Uterus (tissue), 2 donors: ENCODE measurements at regions not wholly inside any gene's neighbourhood (a gene's known extent, or its start where the extent isn't known, plus 50 kb on each side); places are given as distances from the start of the nearest gene placed in this dataset.

ENCODE experiments used
- CTCF ChIP-seq, 4 experiments: fragments of 200-600 bp in 2 of 4; fragments of 450-650 bp in 2 of 4; sonication (generic) in 2 of 4; IDR thresholded peaks; one replicate each; pipeline ENCODE4 v1.5.1; 2016 to 2019; ENCODE audit warnings: antibody characterized with exemption in 4 of 4, mild to moderate bottlenecking in 2 of 4, moderate library complexity in 1 of 4
- POLR2A ChIP-seq, 2 donors: fragments of 450-650 bp; IDR thresholded peaks; one replicate each; pipeline ENCODE4 v1.6.1; 2016; ENCODE audit warnings: antibody characterized with exemption in 2 of 2, mild to moderate bottlenecking in 1 of 2, moderate library complexity in 1 of 2

- TF ChIP-seq CTCF (IDR thresholded peaks at IDR 0.05) (no peak), POLR2A (IDR thresholded peaks at IDR 0.05) (no peak)
Observed at GRCh38 chr14:40139657-40140056, 707.4 kb upstream of the FBXO33 start.
